Muscle of leg (tissue), 3 donors: ENCODE measurements at regions not wholly inside any gene's neighbourhood (a gene's known extent, or its start where the extent isn't known, plus 50 kb on each side); places are given as distances from the start of the nearest gene placed in this dataset.

Experiments
- DNase-seq: peaks from one replicate; pipeline ENCODE4 v3.0.0; 2013
- H3K27ac ChIP-seq: one replicate; pipeline ENCODE4 v1.5.1; 2013; ENCODE audit warnings: mild to moderate bottlenecking, low read length, control low read depth
- H3K27me3 ChIP-seq: one replicate; pipeline ENCODE4 v1.6.1; 2013; ENCODE audit warnings: low read length; ENCODE audit not compliant: control insufficient read depth, insufficient read depth
- H3K36me3 ChIP-seq: one replicate; pipeline ENCODE4 v1.6.1; 2013; ENCODE audit warnings: low read length; ENCODE audit not compliant: control insufficient read depth, insufficient read depth
- H3K4me1 ChIP-seq: one replicate; pipeline ENCODE4 v1.6.1; 2013; ENCODE audit warnings: low read length; ENCODE audit not compliant: control insufficient read depth, insufficient read depth
- H3K4me3 ChIP-seq: one replicate; pipeline ENCODE4 v1.5.1; 2013; ENCODE audit warnings: low read length, control low read depth
- H3K9me3 ChIP-seq: replicated peaks from 2 replicates; pipeline ENCODE4 v1.6.1; 2013; ENCODE audit warnings: low read depth, low read length; ENCODE audit not compliant: control insufficient read depth
- WGBS: methylation state at CpG from one replicate; pipeline ENCODE4 v1.1.5; 2013; ENCODE audit warnings: missing lambda C conversion rate; ENCODE audit not compliant: insufficient coverage; 5-methylcytosine and 5-hydroxymethylcytosine counted together

DNA sequence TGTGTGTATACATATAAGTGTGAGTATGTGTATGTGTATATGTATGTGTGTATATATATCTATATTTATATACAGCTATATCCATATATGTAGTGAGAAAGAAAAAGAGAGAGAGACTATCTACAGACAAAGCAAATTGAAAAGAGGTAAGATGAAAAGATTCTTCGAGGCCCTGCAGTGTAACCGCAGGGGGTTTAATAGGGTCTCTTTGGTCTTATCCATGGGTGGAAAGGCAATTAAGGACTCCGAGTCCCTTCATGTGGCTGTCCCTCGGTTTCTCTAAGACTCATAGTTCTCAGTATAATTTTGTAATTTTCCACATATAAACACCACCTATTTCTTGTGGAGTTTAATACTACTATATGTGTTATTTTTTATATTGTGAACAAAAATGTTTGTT lies 50.6 kb upstream of the JAZF1 start:
- H3K27ac ChIP-seq, result no peak overlapping the region
- no peak overlapping the region for H3K4me3 ChIP-seq
- WGBS, result 75% methylated on average over 2 of the region's 4 CpGs
- H3K9me3 ChIP-seq, result no peaks in the 10 kb centered on the region
- no peaks in the 10 kb centered on the region for H3K4me1 ChIP-seq
- no peaks in the 10 kb centered on the region for H3K36me3 ChIP-seq
- no peaks in the 10 kb centered on the region for H3K27me3 ChIP-seq
- no peak for DNase-seq

DNA sequence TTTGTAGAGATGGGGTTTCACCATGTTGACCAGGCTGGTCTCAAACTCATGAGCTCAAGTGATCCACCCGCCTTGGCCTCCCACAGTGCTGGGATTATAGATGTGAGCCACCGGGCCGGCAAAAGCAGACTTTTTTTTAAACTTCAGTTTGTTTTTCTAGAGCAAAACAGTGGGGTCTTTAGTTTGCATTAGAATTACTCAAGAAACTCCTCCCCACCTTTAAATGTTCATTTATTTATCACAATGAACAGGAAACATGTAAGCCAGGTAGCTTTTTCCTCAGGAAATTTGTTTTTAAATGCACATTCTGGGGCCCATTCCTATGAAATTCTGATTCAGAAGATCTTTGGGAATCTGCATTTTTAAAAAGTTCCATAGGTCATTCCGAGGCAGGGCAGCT lies 56.0 kb upstream of the JAZF1 start:
- Histone ChIP-seq H3K4me3 (no peak overlapping the region), H3K27ac (no peak overlapping the region), H3K36me3 (no peaks in the 10 kb centered on the region), H3K4me1 (no peaks in the 10 kb centered on the region), H3K9me3 (no peaks in the 10 kb centered on the region), H3K27me3 (no peaks in the 10 kb centered on the region)
- no peak for DNase-seq
- 100% methylated on average over 2 of the region's 4 CpGs for WGBS

GRCh38 chr7:28237363-28237762 lies 56.8 kb upstream of the JAZF1 start:
- DNase-seq, result no peak
- Histone ChIP-seq H3K36me3 (no peaks in the 10 kb centered on the region), H3K27ac (no peak overlapping the region), H3K4me3 (no peak overlapping the region), H3K27me3 (no peaks in the 10 kb centered on the region), H3K9me3 (no peaks in the 10 kb centered on the region), H3K4me1 (no peaks in the 10 kb centered on the region)
- 90% methylated on average over 4 of the region's 5 CpGs for WGBS

DNA sequence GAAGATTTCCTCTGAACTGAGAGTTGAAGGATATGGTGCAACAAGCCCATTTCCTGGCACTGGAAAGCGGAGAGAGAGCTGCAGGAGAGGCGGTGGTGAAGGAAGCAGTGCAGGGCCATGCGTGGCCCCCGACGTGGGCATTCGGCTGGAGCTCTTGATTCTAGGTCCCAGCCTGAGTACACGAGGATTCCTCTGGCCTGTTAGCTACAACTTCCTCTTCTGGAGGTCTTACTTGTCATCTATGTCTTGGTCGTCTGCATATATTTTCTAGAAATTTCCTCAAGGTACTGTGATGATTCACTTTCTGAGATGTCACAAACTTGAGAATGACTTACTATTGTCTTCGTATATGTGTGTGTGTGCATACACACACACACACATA lies 59.2 kb upstream of the JAZF1 start:
- DNase-seq, result no peak
- Histone ChIP-seq H3K36me3 (no peaks in the 10 kb centered on the region), H3K27me3 (no peaks in the 10 kb centered on the region), H3K4me1 (no peaks in the 10 kb centered on the region), H3K9me3 (no peaks in the 10 kb centered on the region), H3K27ac (no peak overlapping the region), H3K4me3 (no peak overlapping the region)
- 79% methylated on average over 6 of the region's 9 CpGs for WGBS

DNA sequence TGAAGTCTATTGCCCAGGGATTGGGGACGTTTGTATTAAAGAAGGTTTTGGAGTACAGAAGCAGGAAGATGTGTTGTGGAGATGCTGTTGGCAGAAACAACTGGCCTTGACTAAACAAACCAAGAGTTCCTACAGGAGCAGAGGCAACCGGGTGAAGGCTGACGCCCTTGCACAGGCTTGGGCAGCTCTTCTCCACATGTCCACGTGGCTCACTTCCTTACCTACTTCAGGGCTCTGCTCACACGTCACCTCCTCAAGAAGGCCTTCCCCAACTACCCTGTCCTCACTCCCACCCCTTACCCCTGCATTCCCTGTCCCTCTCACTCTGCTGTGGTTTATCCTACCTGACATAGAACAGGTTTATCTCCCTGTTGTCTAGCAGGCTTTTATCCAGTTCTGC lies 59.9 kb upstream of the JAZF1 start:
- no peak overlapping the region for H3K4me3 ChIP-seq

GRCh38 chr7:28243861-28244260 lies 63.3 kb upstream of the JAZF1 start:
- no peaks in the 10 kb centered on the region for H3K9me3 ChIP-seq
- DNase-seq, result no peak
- H3K27me3 ChIP-seq, result no peaks in the 10 kb centered on the region
- WGBS, result 95% methylated on average over 5 of the region's 5 CpGs
- H3K36me3 ChIP-seq, result no peaks in the 10 kb centered on the region
- H3K4me3 ChIP-seq, result no peak overlapping the region
- H3K27ac ChIP-seq, result no peak overlapping the region
- H3K4me1 ChIP-seq, result no peaks in the 10 kb centered on the region

More for the DNA sequence above, 59.9 kb upstream of the JAZF1 start:
- no peaks in the 10 kb centered on the region for H3K27me3 ChIP-seq
- WGBS, result 81% methylated on average over 5 of the region's 5 CpGs
- H3K4me1 ChIP-seq, result no peaks in the 10 kb centered on the region
- DNase-seq, result no peak
- H3K9me3 ChIP-seq, result no peaks in the 10 kb centered on the region
- no peak overlapping the region for H3K27ac ChIP-seq
- no peaks in the 10 kb centered on the region for H3K36me3 ChIP-seq

DNA sequence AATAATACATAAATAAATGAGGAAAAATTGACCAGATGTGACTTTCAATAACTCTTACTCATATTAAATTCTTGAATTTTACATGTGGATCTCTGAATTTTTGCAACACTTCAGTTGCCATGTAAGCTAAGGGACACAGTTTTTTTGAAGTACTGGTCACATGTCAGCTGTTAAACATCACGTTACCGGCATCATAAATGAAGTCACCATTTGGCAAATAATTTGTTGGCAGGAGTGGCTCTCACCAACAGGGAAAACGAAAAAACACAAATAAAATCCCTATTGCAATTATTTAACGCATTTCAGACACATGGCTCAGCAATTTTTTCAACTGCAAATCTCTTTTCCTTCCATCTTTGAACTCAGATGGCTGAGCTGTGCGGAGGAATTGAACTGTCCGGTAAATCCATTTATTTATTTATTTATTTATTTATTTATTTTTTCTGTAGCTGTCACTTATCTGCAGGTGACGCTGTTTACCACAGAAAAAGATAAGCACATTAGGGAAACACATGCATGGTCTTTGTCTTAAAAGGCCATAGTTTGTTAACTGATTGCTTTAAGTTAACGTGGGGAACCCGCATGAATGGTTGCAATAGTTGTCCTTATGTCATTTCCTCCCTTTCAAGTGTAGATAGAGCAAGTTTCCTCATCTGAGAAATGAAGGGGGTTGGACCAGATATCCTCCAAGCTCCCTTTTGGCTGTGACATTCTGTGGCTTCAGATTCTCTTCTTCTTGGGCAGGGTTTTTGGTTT lies 64.7 kb upstream of the JAZF1 start:
- Histone ChIP-seq H3K9me3 (no peaks in the 10 kb centered on the region), H3K27ac (peak overlapping the region; percentile 7), H3K36me3 (no peaks in the 10 kb centered on the region), H3K4me3 (no peak overlapping the region), H3K4me1 (no peaks in the 10 kb centered on the region), H3K27me3 (no peaks in the 10 kb centered on the region)
- peak; percentile 84 for DNase-seq
- WGBS, result 17% methylated on average over 2 of the region's 9 CpGs

DNA sequence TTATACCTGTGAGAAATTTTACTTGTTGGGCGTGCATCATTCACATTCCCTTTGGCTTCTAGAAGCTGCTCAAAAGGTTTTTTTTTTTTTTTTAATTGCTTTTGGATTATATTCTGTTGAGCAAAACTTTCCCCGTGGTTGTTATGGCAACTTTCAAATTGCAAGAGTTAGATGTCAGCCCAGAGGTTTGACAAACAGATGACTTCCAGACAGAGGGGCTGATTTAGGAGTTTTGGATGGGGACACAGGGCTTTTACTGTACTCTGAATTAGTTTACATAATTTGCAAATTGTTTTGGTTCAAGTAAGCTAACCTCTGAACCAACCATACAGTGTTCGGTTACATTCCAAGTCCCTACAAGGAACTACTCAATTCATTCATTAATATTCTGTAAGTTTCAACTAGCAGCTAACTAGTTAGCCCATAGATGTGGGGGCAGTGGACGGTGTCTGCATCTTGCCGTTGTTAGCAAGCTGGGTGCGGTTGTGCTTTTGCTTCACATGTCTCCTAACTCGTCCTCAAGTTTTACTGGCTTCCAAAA lies 66.4 kb upstream of the JAZF1 start:
- Histone ChIP-seq H3K4me3 (no peak overlapping the region), H3K27me3 (no peaks in the 10 kb centered on the region), H3K36me3 (no peaks in the 10 kb centered on the region), H3K9me3 (no peaks in the 10 kb centered on the region), H3K27ac (peak overlapping the region; percentile 32), H3K4me1 (no peaks in the 10 kb centered on the region)
- DNase-seq, result peak; percentile 52
- 50% methylated on average over 1 of the region's 7 CpGs for WGBS

DNA sequence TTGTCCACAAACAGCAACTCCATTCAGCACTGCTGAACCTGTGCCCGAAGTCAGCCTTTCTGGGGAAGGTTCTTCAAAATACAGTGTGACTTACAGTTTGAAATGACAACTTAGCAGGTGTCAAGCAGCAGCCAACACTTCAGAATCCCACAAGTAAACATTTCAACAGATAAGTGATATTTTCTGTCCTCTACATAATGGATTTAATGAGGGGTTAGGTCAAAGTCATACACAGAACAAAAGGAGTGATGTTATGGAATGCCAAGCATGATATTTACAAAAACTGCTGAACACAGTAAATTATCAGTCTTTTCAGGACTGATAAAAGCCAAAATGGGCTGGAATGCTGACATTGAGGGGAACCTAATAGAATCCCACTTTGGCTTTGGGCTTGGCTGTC lies 77.6 kb upstream of the JAZF1 start:
- WGBS, result no CpG with 5 or more reads among the region's 1 CpG
- H3K4me1 ChIP-seq, result no peaks in the 10 kb centered on the region

DNA sequence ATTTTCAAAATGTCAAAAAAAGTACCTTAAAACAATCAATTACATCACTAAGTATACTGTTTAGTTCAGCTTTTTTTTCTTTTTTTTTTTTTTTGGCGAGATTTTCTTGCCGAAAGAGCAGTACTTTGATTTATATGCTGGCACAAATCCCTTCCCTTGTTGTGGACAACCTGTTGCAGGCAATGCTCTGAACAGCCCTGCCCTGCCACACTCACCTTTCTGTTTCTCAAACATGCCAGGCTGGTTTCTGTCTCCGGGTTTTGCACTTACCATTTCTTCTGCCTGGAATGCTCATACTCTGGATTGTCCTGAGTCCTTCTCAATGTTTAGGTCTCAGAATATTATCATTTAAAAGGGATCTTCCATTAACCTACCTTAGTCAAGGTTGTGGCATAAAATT lies 80.4 kb upstream of the JAZF1 start:
- Histone ChIP-seq H3K27ac (no peak overlapping the region), H3K27me3 (no peaks in the 10 kb centered on the region), H3K4me1 (no peaks in the 10 kb centered on the region), H3K36me3 (no peaks in the 10 kb centered on the region), H3K9me3 (no peaks in the 10 kb centered on the region), H3K4me3 (no peak overlapping the region)
- no peak for DNase-seq
- 0% methylated on average over 1 of the region's 3 CpGs for WGBS

More for the DNA sequence above, 77.6 kb upstream of the JAZF1 start:
- H3K4me3 ChIP-seq, result no peak overlapping the region
- no peak for DNase-seq
- no peak overlapping the region for H3K27ac ChIP-seq
- H3K36me3 ChIP-seq, result no peaks in the 10 kb centered on the region
- no peaks in the 10 kb centered on the region for H3K9me3 ChIP-seq
- no peaks in the 10 kb centered on the region for H3K27me3 ChIP-seq
